ENCODE measurements at regions not wholly inside any gene's neighbourhood (a gene's known extent, or its start where the extent isn't known, plus 50 kb on each side); places are given as distances from the start of the nearest gene placed in this dataset.
A peak's percentile ranks its signal among the peaks of the same experiment; 100 is the strongest.

DNA sequence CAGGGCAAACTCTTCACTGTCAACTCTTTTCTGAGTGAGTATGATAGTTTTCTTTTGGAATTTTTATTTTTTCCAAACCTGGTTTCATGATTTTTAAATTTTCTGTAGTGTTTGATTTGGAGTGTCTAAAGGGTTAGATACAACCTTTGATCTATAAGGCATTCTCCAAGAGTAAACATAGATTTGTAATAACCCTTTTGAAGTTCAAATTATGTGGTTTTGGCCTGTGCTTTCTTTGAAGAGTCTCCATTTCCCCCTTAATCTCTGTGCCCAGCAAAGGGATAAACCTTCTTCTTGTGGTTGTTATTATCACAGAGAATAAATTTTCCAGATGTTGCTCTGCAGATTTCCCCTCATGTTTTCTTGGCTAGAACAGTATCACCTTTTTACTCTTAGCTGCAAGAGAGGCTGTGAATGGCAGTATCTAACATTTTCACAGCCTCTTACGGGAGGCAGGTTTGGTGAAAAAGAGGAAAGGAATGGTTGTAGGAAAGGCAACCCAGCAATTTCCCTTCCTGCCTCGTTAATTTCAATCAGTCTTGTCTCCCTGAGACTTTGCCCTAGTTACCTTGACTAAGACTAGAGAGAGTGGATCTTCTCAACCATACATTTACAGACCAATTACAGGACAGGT lies 83.3 kb upstream of the AKIRIN2 start:
- no peak for TF ChIP-seq CTCF (IDR thresholded peaks at IDR 0.05; ENCODE audit: unreplicated experiment in 3 of 3)
- peaks cover 3% of the 10 kb centered on the region for H3K9me3 Mint-ChIP-seq
- peaks cover 4% of the 10 kb centered on the region for H3K27me3 Mint-ChIP-seq (ENCODE audit: low read depth)
- H3K36me3 Mint-ChIP-seq (ENCODE audit: low read depth): no peaks in the 10 kb centered on the region
- H3K4me1 Mint-ChIP-seq: peaks cover 10% of the 10 kb centered on the region
- H3K4me3 Mint-ChIP-seq: no peak overlapping the region
- H3K27ac Mint-ChIP-seq: no peak overlapping the region

- H3K4me1 Mint-ChIP-seq: peaks cover 5% of the 10 kb centered on the region
- H3K27ac Mint-ChIP-seq: peak overlapping the region; percentile 43 to 56 (median 53)
- no peak for TF ChIP-seq CTCF (IDR thresholded peaks at IDR 0.05; ENCODE audit: unreplicated experiment in 3 of 3)
- H3K9me3 Mint-ChIP-seq: peaks cover 3% of the 10 kb centered on the region
- H3K36me3 Mint-ChIP-seq (ENCODE audit: low read depth): no peaks in the 10 kb centered on the region
- peaks cover 4% of the 10 kb centered on the region for H3K27me3 Mint-ChIP-seq (ENCODE audit: low read depth)
- no peak overlapping the region for H3K4me3 Mint-ChIP-seq
Observed at GRCh38 chr6:87784690-87785089, 82.7 kb upstream of the AKIRIN2 start.

GRCh38 chr6:87784051-87784450 lies 82.0 kb upstream of the AKIRIN2 start:
- peaks cover under 1% of the 10 kb centered on the region for H3K4me1 Mint-ChIP-seq
- peaks cover 4% of the 10 kb centered on the region for H3K27me3 Mint-ChIP-seq (ENCODE audit: low read depth)
- peaks cover 3% of the 10 kb centered on the region for H3K9me3 Mint-ChIP-seq
- peak overlapping the region in 2 of 3 experiments; percentile 43 to 56 for H3K27ac Mint-ChIP-seq
- no peak overlapping the region for H3K4me3 Mint-ChIP-seq
- H3K36me3 Mint-ChIP-seq (ENCODE audit: low read depth): no peaks in the 10 kb centered on the region
- no peak for TF ChIP-seq CTCF (IDR thresholded peaks at IDR 0.05; ENCODE audit: unreplicated experiment in 3 of 3)

DNA sequence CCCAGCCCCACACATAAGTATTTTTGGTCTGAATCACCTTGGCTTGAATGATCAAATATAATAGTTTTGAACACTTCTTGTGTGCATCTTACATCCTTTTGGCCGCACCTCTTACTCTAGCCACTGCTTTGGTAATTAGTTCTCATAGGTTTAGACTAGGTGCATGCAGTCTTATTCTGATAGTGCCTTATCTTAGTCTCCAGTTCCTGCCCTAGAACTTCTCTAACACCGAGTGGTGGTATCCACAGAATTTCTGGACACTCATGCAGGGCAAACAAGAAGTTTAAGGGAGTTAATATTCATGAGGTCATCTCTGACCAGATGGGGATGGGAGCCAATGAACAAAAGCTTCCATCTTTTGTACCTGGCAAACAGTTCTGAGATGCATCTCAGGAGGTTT lies 77.5 kb upstream of the AKIRIN2 start:
- Mint-ChIP-seq H3K4me3 (no peak overlapping the region), H3K4me1 (no peaks in the 10 kb centered on the region), H3K27ac (no peak overlapping the region), H3K9me3 (no peaks in the 10 kb centered on the region), H3K27me3 (ENCODE audit: low read depth) (peaks cover 4% of the 10 kb centered on the region), H3K36me3 (ENCODE audit: low read depth) (no peaks in the 10 kb centered on the region)
- no peak for TF ChIP-seq CTCF (IDR thresholded peaks at IDR 0.05; ENCODE audit: unreplicated experiment in 3 of 3)

GRCh38 chr6:87772597-87773530 lies 70.8 kb upstream of the AKIRIN2 start:
- H3K27me3 Mint-ChIP-seq (ENCODE audit: low read depth): peaks cover 3% of the 10 kb centered on the region
- no peaks in the 10 kb centered on the region for H3K9me3 Mint-ChIP-seq
- no peaks in the 10 kb centered on the region for H3K36me3 Mint-ChIP-seq (ENCODE audit: low read depth)
- H3K27ac Mint-ChIP-seq: peak overlapping the region; percentile 31 to 91 (median 62)
- H3K4me3 Mint-ChIP-seq: no peak overlapping the region
- peaks cover 14% of the 10 kb centered on the region for H3K4me1 Mint-ChIP-seq
- TF ChIP-seq CTCF (IDR thresholded peaks at IDR 0.05; ENCODE audit: unreplicated experiment in 3 of 3): no peak
